Kidney (tissue), 13 donors: ENCODE measurements at regions not wholly inside any gene's neighbourhood (a gene's known extent, or its start where the extent isn't known, plus 50 kb on each side); places are given as distances from the start of the nearest gene placed in this dataset.

ENCODE experiments used
- DNase-seq, 5 donors: peaks; one replicate each; pipeline ENCODE4 v3.0.0-alpha.2; 2013 to 2020
- FAIRE-seq: peaks from 2 replicates; lab custom pipeline; 2012; peaks lifted over from hg19 to GRCh38; lab: Jason Lieb, UNC
- H3K27ac ChIP-seq, 2 donors: one replicate each; pipeline ENCODE4 v1.7.0; 2013; ENCODE audit warnings: low read depth in 2 of 2, low read length in 2 of 2, inconsistent platforms in 1 of 2
- H3K27me3 ChIP-seq: one replicate; pipeline ENCODE4 v1.7.1; 2013; ENCODE audit warnings: low read length, inconsistent platforms; ENCODE audit not compliant: control insufficient read depth, insufficient read depth
- H3K36me3 ChIP-seq, 3 donors: one replicate each; pipeline versions ENCODE4 v1.7.0 to v1.7.1; 2013; ENCODE audit warnings: low read length in 3 of 3, control low read depth in 1 of 3, inconsistent platforms in 1 of 3; ENCODE audit not compliant: insufficient read depth in 3 of 3, control insufficient read depth in 2 of 3
- H3K4me1 ChIP-seq, 3 donors: one replicate each; pipeline versions ENCODE4 v1.7.0 to v1.7.1; 2013; ENCODE audit warnings: low read length in 3 of 3, inconsistent platforms in 1 of 3, low read depth in 1 of 3; ENCODE audit not compliant: control insufficient read depth in 2 of 3, insufficient read depth in 2 of 3
- H3K4me3 ChIP-seq, 3 donors: one replicate each; pipeline versions ENCODE4 v1.7.0 to v1.8.1; 2013; ENCODE audit warnings: low read length in 3 of 3, control low read depth in 1 of 3, inconsistent platforms in 1 of 3
- H3K9ac ChIP-seq, 3 donors: one replicate each; pipeline versions ENCODE4 v1.7.0 to v1.7.1; 2013; ENCODE audit warnings: low read length in 3 of 3, control low read depth in 1 of 3, inconsistent platforms in 1 of 3
- H3K9me3 ChIP-seq, 3 donors: one replicate each; pipeline versions ENCODE4 v1.7.0 to v1.7.1; 2013; ENCODE audit warnings: low read length in 3 of 3, control low read depth in 1 of 3, inconsistent platforms in 1 of 3; ENCODE audit not compliant: control insufficient read depth in 2 of 3, insufficient read depth in 1 of 3
- CTCF ChIP-seq: IDR thresholded peaks from 3 replicates; pipeline ENCODE4 v1.5.1; 2012; ENCODE audit warnings: mild to moderate bottlenecking, moderate library complexity, borderline replicate concordance; ENCODE audit not compliant: insufficient read depth; ENCODE audit errors: extremely low read depth
- intact Hi-C: fragments of 100-400 bp; cut with DNase I; formaldehyde crosslinking; loops from one replicate; pipeline ENCODE4 v1.11.1; 2022
- donor health status: control.
- donor health status: control.
- donor health status: control.
- donor health status: control.
- donor health status: control.
- donor health status: DM: yes; HTN: yes; CAD: no.
- donor health status: Normal renal cell carcinoma (clear cell type).

GRCh38 chr1:84756455-84757082, 66.3 kb upstream of the SSX2IP start:
- TF ChIP-seq CTCF: no peak
- Histone ChIP-seq H3K27me3 (no peaks in the 10 kb centered on the region), H3K9me3 (no peaks in the 10 kb centered on the region), H3K4me3 (no peak overlapping the region), H3K27ac (no peak overlapping the region), H3K36me3 (no peaks in the 10 kb centered on the region), H3K9ac (no peak overlapping the region), H3K4me1 (peaks cover 0 to 6% (median 0%) of the 10 kb centered on the region in 3 donors)
- FAIRE-seq (no peak), DNase-seq (no peak)
- intact Hi-C loops: loop anchor here (10.0 kb wide), 2 partner anchors 322 to 622 kb away; no protein-coding TSS in a partner anchor

GRCh38 chr1:84756001-84756400, 65.7 kb upstream of the SSX2IP start:
- Histone ChIP-seq H3K27ac (no peak overlapping the region), H3K9me3 (no peaks in the 10 kb centered on the region), H3K27me3 (no peaks in the 10 kb centered on the region), H3K9ac (no peak overlapping the region), H3K36me3 (no peaks in the 10 kb centered on the region), H3K4me3 (no peak overlapping the region), H3K4me1 (peaks cover 0 to 6% (median 0%) of the 10 kb centered on the region in 3 donors)
- intact Hi-C loops: loop anchor here (10.0 kb wide), 2 partner anchors 321 to 621 kb away; no protein-coding TSS in a partner anchor
- DNase-seq: no peak
- FAIRE-seq: no peak
- TF ChIP-seq CTCF: no peak

DNA sequence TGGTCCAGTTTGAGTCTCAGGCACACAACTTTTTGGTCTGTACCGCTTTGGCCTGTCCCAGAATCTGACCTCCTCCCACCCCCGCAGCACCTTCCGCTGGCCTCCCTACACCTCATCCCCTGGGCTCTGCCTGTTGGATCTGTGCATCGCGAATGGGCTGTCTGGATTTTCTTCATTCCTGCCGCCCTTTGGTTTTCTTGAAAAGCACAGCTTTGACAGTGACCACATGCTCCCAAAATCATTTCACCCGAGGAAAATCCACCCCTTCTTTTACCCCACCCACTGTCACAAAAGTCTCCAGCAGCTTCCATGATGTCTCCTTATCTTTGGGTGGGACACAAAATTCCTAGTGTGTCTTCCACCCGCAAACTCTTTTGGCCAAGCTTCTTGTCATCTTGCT, 65.0 kb upstream of the SSX2IP start:
- Histone ChIP-seq H3K27me3 (no peaks in the 10 kb centered on the region), H3K9me3 (no peaks in the 10 kb centered on the region), H3K4me1 (peaks cover 0 to 6% (median 0%) of the 10 kb centered on the region in 3 donors), H3K4me3 (no peak overlapping the region), H3K36me3 (no peaks in the 10 kb centered on the region), H3K9ac (no peak overlapping the region), H3K27ac (no peak overlapping the region)
- intact Hi-C loops: loop anchor here (10.0 kb wide), 2 partner anchors 320 to 620 kb away; no protein-coding TSS in a partner anchor
- FAIRE-seq (no peak), DNase-seq (no peak)
- TF ChIP-seq CTCF: no peak

DNA sequence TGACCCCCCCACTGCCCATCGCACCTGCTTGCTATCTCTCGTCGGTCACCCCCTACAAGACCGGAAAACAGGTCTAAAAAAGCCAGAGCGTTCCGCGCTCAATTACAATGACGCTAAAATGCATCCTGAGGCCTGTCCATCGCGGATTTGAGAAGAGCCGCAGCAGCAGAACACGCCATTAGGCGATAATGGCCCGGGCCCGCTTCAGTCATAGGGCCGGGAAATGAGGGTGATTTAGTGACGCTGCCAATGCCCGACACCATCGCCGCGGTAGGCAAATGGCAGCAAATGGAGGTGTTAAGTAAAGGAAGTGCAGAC, 64.1 kb upstream of the SSX2IP start:
- H3K27me3 ChIP-seq: no peaks in the 10 kb centered on the region
- H3K4me3 ChIP-seq: no peak overlapping the region
- FAIRE-seq (no peak), DNase-seq (peak in 2 of 5 donors; percentile 11 to 47)
- H3K4me1 ChIP-seq: peaks cover 0 to 6% (median 0%) of the 10 kb centered on the region in 3 donors
- intact Hi-C loops: loop anchor here (10.0 kb wide), 2 partner anchors 320 to 620 kb away; no protein-coding TSS in a partner anchor
- no peaks in the 10 kb centered on the region for H3K9me3 ChIP-seq
- H3K27ac ChIP-seq: no peak overlapping the region
- H3K9ac ChIP-seq: no peak overlapping the region
- H3K36me3 ChIP-seq: no peaks in the 10 kb centered on the region
- TF ChIP-seq CTCF: no peak
